Right atrium auricular region (tissue), 2 donors: ENCODE measurements at regions not wholly inside any gene's neighbourhood (a gene's known extent, or its start where the extent isn't known, plus 50 kb on each side); places are given as distances from the start of the nearest gene placed in this dataset.

Experiments used
- DNase-seq: peaks from one replicate; pipeline ENCODE4 v3.0.0-alpha.2; 2019; ENCODE audit warnings: low spot score
- H3K27ac ChIP-seq, 2 donors: fragments of 200-600 bp; sonication (generic); 1 replicate in 1 of 2; 2 replicates in 1 of 2; pipeline ENCODE4 v1.5.1; 2016 to 2019
- H3K27me3 ChIP-seq, 2 donors: fragments of 200-600 bp; sonication (generic); one replicate each; pipeline versions ENCODE4 v1.5.1 to v1.6.0; 2017 to 2019
- H3K36me3 ChIP-seq: fragments of 200-600 bp; sonication (generic); one replicate; pipeline ENCODE4 v1.5.1; 2016
- H3K4me1 ChIP-seq, 2 donors: fragments of 200-600 bp; sonication (generic); one replicate each; pipeline versions ENCODE4 v1.5.1 to v1.6.0; 2017 to 2019
- H3K4me3 ChIP-seq, 2 donors: fragments of 200-600 bp; sonication (generic); 1 replicate in 1 of 2; 2 replicates in 1 of 2; pipeline ENCODE4 v1.5.1; 2017 to 2019; ENCODE audit warnings: mild to moderate bottlenecking in 1 of 2, moderate library complexity in 1 of 2
- H3K9me3 ChIP-seq, 2 donors: fragments of 200-600 bp; sonication (generic); one replicate each; pipeline ENCODE4 v1.5.1; 2019
- TF ChIP-seq, protein P1 (sequence below), 2 donors: fragments of 200-600 bp; sonication (generic); IDR thresholded peaks; one replicate each; pipeline ENCODE4 v1.5.1; 2019; ENCODE audit warnings: antibody characterized with exemption in 2 of 2

DNA sequence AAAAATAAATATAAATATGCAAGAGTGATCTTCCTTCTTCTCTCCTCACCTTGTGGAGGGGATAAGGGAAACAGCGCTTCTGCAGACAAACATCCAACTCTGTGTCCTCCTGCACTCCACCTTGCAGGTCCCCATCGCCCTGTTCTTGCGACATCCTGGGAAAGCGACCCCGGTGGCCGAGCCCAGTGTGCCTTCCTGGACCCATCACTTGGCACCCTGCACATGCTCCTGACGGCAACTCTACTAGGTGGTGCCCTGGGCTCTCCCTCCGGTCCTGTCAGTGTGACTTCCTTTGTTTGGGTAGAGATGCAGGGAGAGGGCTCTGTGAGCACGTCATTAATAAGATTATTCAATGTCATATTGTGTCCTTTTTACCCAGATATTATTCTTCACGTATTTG, 266.0 kb upstream of the ADAMTS16 start:
- DNase-seq, result no peak
- H3K27me3 ChIP-seq, result no peaks in the 10 kb centered on the region
- no peak overlapping the region for H3K27ac ChIP-seq
- H3K36me3 ChIP-seq, result no peaks in the 10 kb centered on the region
- TF ChIP-seq, protein P1, sequence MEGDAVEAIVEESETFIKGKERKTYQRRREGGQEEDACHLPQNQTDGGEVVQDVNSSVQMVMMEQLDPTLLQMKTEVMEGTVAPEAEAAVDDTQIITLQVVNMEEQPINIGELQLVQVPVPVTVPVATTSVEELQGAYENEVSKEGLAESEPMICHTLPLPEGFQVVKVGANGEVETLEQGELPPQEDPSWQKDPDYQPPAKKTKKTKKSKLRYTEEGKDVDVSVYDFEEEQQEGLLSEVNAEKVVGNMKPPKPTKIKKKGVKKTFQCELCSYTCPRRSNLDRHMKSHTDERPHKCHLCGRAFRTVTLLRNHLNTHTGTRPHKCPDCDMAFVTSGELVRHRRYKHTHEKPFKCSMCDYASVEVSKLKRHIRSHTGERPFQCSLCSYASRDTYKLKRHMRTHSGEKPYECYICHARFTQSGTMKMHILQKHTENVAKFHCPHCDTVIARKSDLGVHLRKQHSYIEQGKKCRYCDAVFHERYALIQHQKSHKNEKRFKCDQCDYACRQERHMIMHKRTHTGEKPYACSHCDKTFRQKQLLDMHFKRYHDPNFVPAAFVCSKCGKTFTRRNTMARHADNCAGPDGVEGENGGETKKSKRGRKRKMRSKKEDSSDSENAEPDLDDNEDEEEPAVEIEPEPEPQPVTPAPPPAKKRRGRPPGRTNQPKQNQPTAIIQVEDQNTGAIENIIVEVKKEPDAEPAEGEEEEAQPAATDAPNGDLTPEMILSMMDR (IDR thresholded peaks at IDR 0.05), result no peak
- no peaks in the 10 kb centered on the region for H3K4me1 ChIP-seq
- no peaks in the 10 kb centered on the region for H3K9me3 ChIP-seq
- no peak overlapping the region for H3K4me3 ChIP-seq

DNA sequence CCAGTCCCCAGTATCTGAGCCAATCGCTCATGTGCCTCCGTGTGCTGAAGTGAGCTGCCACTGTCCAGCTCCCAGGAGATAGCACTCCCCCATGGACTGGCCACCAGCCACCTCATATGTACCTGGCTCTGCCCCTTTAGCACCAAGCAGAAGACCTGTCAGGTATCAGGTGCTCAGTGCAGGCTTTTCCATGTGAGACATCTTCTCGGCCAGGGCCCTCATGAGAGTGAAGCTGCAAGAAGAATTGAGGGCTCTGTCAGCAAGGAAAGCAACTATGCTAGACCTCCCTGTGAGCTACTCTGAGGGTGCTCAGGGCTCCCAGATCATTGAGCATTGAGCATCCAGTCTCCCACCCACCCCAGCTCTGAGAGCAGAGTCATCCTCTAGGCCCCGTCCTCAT, 264.2 kb upstream of the ADAMTS16 start:
- Histone ChIP-seq H3K9me3 (no peaks in the 10 kb centered on the region), H3K4me3 (no peak overlapping the region), H3K4me1 (no peaks in the 10 kb centered on the region), H3K36me3 (no peaks in the 10 kb centered on the region), H3K27me3 (no peaks in the 10 kb centered on the region), H3K27ac (no peak overlapping the region)
- TF ChIP-seq, protein P1 (IDR thresholded peaks at IDR 0.05), result no peak
- DNase-seq, result no peak

DNA sequence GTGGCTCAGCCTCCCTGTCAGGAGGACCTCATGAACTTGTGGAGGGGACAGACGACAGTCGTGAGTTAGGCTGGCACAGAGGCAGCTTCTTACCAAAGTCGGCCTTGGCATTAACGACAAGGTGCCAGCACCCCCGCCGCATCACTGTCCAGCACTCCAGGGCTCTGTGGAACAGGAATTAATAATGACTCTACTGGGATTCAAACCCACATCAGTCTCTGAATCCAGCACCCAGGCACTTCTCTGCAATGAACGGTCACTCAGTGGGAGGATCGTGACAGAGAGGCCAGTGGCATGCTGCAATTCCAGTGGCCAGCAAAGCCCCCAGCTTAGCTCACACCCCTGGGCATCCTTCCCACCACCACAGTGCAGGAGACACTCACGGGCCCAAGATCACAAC, 263.3 kb upstream of the ADAMTS16 start:
- Histone ChIP-seq H3K4me3 (no peak overlapping the region), H3K27me3 (no peaks in the 10 kb centered on the region), H3K36me3 (no peaks in the 10 kb centered on the region), H3K4me1 (no peaks in the 10 kb centered on the region), H3K9me3 (no peaks in the 10 kb centered on the region), H3K27ac (no peak overlapping the region)
- TF ChIP-seq, protein P1 (IDR thresholded peaks at IDR 0.05), result no peak
- no peak for DNase-seq

DNA sequence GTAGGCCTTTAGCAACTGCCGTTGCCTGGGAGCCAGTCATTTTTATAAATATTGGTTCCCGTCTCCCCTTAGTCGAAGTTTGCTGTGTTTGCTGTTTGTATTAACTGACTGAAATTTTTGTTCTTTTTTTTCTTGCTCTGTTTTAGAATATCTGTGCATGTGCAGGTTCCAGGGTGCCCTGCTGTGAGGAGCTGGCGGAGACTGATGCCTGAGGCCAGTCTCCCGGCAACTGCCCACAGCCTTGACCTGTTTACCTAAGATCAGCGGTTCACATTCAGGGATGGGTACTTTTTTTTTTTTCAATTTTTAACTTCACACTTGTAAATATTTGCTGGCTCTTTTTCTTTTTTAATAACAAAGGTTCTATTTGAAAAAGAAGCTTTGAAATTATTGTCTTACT, 262.6 kb upstream of the ADAMTS16 start:
- H3K36me3 ChIP-seq, result no peaks in the 10 kb centered on the region
- DNase-seq, result no peak
- H3K4me3 ChIP-seq, result no peak overlapping the region
- H3K27me3 ChIP-seq, result no peaks in the 10 kb centered on the region
- H3K4me1 ChIP-seq, result no peaks in the 10 kb centered on the region
- TF ChIP-seq, protein P1 (IDR thresholded peaks at IDR 0.05), result no peak
- H3K27ac ChIP-seq, result no peak overlapping the region
- no peaks in the 10 kb centered on the region for H3K9me3 ChIP-seq

DNA sequence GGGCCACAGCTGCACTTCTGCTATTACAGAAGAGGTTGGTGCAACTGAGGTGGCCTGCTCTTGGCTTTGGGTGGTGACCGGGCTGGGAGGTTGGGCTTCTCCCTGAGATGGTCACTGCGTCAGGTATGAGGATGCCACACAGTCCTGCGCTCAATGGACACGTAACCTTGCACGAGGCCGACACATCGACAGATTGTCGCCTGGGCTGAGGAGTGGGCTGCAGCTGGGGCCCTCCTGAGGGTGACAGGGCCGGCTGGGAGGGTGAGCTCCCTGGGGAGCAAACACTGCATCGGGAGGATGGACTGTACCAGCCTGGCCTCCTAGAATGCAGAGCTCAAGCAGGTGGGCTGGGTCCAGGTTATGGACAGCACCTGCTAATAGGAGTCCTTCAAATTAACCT, 261.1 kb upstream of the ADAMTS16 start:
- H3K36me3 ChIP-seq, result no peaks in the 10 kb centered on the region

More for the DNA sequence above, 261.1 kb upstream of the ADAMTS16 start:
- Histone ChIP-seq H3K27ac (no peak overlapping the region), H3K9me3 (no peaks in the 10 kb centered on the region), H3K4me3 (no peak overlapping the region), H3K4me1 (no peaks in the 10 kb centered on the region), H3K27me3 (no peaks in the 10 kb centered on the region)
- TF ChIP-seq, protein P1 (IDR thresholded peaks at IDR 0.05), result no peak
- no peak for DNase-seq
